Skeletal muscle tissue (tissue), 3 donors: ENCODE measurements at regions not wholly inside any gene's neighbourhood (a gene's known extent, or its start where the extent isn't known, plus 50 kb on each side); places are given as distances from the start of the nearest gene placed in this dataset.

Source experiments
- H3K27ac ChIP-seq: one replicate; pipeline ENCODE4 v1.7.0; 2013; ENCODE audit warnings: mild to moderate bottlenecking, low read depth, low read length, inconsistent platforms
- H3K27me3 ChIP-seq, 3 donors: one replicate each; pipeline ENCODE4 v1.7.0; 2013; ENCODE audit warnings: low read length in 3 of 3; ENCODE audit not compliant: control insufficient read depth in 3 of 3, insufficient read depth in 3 of 3
- H3K36me3 ChIP-seq, 3 donors: one replicate each; pipeline ENCODE4 v1.7.0; 2013; ENCODE audit warnings: low read length in 3 of 3; ENCODE audit not compliant: control insufficient read depth in 3 of 3, insufficient read depth in 3 of 3
- H3K4me1 ChIP-seq, 3 donors: one replicate each; pipeline ENCODE4 v1.7.0; 2013; ENCODE audit warnings: low read length in 3 of 3, mild to moderate bottlenecking in 3 of 3; ENCODE audit not compliant: control insufficient read depth in 3 of 3, insufficient read depth in 3 of 3
- H3K4me3 ChIP-seq, 3 donors: one replicate each; pipeline ENCODE4 v1.7.0; 2013; ENCODE audit warnings: low read length in 3 of 3
- H3K9ac ChIP-seq, 3 donors: one replicate each; pipeline ENCODE4 v1.7.0; 2013; ENCODE audit warnings: low read length in 3 of 3, mild to moderate bottlenecking in 3 of 3, moderate library complexity in 2 of 3, low read depth in 1 of 3
- H3K9me3 ChIP-seq, 3 donors: one replicate each; pipeline ENCODE4 v1.7.0; 2013; ENCODE audit warnings: low read length in 3 of 3; ENCODE audit not compliant: control insufficient read depth in 3 of 3
- donor health status: Osteomylitis.

DNA sequence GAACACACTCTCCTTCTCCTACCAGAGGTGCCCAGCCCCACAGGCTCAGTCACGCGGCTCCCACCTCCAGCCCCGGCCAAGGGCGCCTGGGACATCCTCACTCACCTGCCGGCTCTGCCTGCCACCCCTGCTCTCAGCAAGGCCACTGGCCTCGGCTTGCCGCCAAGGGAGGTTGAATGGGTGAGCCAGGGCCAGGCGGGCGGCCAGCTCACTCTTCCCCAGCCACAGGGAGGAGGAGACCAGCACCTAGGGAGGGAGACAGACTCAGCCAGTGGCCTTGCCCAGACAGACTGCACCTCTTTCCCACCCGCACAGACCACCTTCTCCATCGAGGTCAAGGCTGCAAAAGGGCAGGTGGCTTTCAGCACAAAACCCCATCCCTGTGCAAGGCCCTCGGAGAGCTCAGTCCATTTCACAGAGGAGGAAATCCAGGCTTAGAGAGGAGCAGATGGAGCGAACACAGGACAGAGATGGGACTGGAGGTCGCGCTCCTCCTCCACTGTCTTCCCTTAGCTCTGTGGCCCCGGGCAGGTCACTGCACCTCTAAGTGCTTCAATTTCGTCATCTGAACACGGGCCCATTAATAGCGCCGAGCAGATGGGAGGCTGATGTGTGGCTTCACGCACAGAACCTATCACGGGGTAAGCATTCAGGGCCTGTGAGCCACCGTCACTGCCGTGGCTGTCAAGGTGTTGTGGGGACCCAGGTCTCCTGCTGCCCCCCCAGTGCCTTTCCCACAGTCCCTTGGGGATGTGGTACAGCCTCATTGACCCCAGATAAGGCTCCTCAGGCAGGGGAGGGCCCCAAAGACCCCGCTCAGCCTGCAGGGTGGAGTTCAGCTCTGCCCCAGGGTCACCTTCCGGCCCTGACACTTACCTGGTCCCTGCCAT, 56.1 kb downstream of the RMI2 start:
- Histone ChIP-seq H3K4me1 (peaks cover 4 to 19% (median 12%) of the 10 kb centered on the region in 3 donors), H3K36me3 (no peaks in the 10 kb centered on the region), H3K4me3 (no peak overlapping the region), H3K9me3 (no peaks in the 10 kb centered on the region), H3K27me3 (no peaks in the 10 kb centered on the region), H3K27ac (no peak overlapping the region), H3K9ac (no peak overlapping the region)

DNA sequence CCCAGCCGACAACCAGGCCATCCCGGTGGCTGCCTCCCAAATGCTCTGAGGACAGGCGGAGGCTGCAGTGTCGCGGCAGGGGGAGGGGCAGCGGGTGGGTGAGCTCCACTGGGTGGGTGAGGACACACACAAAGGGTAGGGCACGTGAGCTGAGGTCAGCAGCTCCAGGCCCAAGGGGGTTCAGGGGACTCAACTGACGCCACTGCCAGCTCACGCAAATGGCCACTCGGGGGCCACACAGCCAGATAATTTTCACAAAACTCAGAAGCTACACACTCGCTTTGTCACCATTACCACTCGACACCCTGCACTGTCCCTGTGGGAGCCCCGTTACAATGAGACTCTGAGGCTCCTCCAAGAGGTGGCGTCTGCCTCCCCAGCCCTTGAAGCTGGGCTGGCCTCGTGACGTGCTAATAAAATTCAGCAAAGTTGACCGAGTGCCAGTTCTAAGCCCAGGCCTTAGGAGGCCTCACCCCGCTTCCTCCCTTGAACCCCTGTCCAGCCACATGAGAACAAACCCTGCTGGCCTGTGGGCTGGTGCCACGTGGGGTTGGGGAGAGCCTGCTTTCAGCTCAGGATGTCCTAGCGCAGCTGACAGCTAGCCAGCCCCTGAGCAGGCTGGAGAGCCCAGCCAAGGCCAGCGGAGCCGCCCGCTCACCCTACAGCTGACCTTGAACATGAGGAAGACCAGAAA, 56.9 kb downstream of the RMI2 start:
- Histone ChIP-seq H3K27ac (no peak overlapping the region), H3K36me3 (no peaks in the 10 kb centered on the region), H3K9ac (no peak overlapping the region), H3K27me3 (no peaks in the 10 kb centered on the region), H3K4me3 (no peak overlapping the region), H3K9me3 (no peaks in the 10 kb centered on the region), H3K4me1 (peaks cover 0 to 13% (median 6%) of the 10 kb centered on the region in 3 donors)

DNA sequence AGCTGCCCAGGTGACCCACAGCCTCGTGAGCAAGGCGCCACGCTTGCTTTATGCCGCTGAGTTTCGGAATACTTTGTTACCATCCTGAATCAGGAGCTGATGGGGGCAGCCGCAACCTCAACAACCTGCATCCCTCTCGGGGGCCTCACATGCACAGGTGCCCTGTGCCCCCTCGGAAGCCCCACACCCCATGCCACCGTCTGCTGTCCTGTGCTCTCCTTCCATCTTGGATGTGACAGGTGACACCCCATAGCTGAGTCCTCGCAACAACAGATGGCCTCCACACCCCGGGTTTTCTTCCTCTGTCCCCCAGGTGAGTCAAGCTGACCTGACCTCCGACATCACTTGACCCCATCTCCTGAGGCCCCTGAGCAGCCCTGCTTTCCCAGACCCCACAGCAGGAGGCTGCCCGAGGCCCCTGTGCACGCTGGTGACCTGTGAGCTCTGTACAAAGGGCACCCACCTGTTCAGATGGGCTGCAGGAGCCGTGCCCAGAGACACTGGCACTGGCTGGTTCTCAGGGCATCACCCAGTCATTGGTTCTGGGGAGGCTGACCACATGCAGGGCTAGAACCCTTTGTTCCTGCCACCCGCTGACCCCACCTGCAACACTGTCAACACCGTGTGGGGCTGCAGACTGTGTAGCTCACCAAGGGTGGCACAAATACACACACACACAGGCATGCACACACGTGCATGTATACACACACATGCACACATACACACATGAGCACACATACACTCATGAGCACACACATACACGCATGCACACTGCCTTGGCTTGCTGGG, 57.7 kb downstream of the RMI2 start:
- H3K9ac ChIP-seq, result no peak overlapping the region
- no peaks in the 10 kb centered on the region for H3K27me3 ChIP-seq
- peaks cover 0 to 13% (median 6%) of the 10 kb centered on the region in 3 donors for H3K4me1 ChIP-seq
- no peak overlapping the region for H3K4me3 ChIP-seq
- no peaks in the 10 kb centered on the region for H3K9me3 ChIP-seq
- H3K36me3 ChIP-seq, result no peaks in the 10 kb centered on the region
- H3K27ac ChIP-seq, result no peak overlapping the region

DNA sequence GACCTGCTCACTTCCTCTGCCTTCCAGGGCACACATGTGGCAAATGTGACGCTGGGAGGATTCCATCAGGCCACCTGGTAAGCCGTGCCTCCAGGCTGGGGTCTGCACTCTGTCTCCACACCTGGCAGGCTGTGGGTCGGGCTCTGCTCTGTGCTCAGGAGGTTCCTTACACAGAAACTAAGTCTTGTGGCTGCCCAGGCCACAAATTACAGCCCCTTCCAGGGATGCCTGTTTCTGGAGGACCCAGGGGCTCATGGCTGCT, 58.2 kb downstream of the RMI2 start:
- no peak overlapping the region for H3K4me3 ChIP-seq
- no peak overlapping the region for H3K9ac ChIP-seq
- H3K9me3 ChIP-seq, result no peaks in the 10 kb centered on the region
- no peaks in the 10 kb centered on the region for H3K27me3 ChIP-seq
- no peaks in the 10 kb centered on the region for H3K36me3 ChIP-seq
- H3K4me1 ChIP-seq, result peaks cover 0 to 13% (median 6%) of the 10 kb centered on the region in 3 donors
- no peak overlapping the region for H3K27ac ChIP-seq

DNA sequence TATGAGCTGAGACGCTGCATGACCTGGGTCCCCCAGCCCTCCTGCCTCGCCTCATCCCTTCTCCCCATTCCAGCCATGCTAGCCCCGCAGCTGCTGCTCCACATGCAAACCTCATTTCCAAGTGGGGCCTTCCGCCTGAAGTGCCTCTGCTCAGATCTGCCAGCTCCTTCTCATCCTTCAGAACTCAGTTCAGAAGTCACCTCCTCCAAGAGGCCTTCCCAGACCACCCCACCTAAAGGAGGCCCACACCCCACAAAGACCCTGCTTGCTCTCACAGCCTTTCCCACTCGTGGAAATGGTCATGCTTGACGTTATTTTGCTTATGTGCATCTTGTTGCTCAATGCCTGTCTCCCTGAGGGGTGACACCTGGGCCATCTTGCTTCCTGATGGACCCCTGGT, 58.7 kb downstream of the RMI2 start:
- no peak overlapping the region for H3K9ac ChIP-seq
- H3K4me3 ChIP-seq, result no peak overlapping the region
- H3K36me3 ChIP-seq, result no peaks in the 10 kb centered on the region
- no peak overlapping the region for H3K27ac ChIP-seq
- H3K9me3 ChIP-seq, result no peaks in the 10 kb centered on the region
- H3K27me3 ChIP-seq, result no peaks in the 10 kb centered on the region
- H3K4me1 ChIP-seq, result peaks cover 0 to 13% (median 6%) of the 10 kb centered on the region in 3 donors

DNA sequence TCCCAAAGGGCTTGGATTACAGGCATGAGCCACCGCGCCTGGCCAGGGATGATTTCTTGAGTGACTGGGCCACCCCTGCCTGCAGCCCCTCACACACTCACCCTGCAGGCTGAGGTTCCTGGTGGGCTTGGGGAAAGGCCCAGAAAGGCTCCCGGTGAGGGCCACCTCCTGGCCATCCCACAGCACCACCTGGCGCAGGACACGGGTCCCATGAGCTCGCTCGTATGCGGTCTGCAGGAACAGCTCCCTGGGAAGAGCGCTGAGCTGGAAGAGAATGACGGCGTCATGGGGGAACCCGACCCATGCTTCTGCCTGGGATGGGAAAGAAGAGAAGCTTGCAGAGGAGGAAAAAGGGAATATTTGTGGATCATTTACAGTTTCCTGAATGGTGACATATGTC, 59.3 kb downstream of the RMI2 start:
- H3K27ac ChIP-seq, result no peak overlapping the region
- no peaks in the 10 kb centered on the region for H3K9me3 ChIP-seq
- H3K4me1 ChIP-seq, result peaks cover 0 to 13% (median 6%) of the 10 kb centered on the region in 3 donors
- no peak overlapping the region for H3K4me3 ChIP-seq
- no peaks in the 10 kb centered on the region for H3K27me3 ChIP-seq
- H3K9ac ChIP-seq, result no peak overlapping the region
- no peaks in the 10 kb centered on the region for H3K36me3 ChIP-seq

DNA sequence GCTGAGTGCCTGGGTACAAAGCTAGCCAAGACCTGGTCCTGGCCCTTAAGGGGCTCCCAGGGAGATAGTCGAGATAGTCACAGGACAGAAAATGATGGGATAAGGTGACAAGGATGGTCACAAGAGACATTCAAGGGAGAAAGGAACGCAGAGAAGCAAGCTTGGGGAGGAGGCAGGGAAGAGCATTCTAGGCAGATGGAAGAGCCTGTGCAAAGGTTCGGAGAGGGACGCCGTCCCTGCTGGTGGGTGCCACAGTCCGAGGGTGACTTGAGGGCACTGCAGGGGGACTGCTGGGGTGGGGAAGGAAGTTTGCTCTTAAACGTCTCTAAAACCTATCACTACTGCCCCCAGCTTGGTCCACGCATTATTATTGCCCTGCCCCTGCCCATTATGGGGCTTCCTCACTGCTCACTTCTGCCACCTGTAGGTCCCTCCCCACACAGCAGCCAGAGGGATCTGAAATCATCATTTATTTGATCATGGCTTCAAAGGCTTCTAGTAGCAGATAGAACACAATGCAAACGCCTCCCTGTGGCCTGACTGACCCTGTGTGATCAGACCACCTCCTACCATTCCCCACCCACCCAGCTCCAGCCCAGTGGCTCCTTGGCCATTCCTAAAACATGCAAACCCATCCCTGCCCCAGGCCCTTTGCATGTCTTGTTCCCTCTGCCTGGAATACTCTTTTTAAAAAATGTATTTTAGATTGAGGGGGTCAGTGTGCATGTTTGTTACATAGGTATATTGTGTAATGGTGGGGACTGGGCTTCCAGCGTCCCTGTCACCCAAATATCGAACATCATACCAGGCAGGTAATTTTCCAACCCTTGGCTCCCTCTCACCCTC, 60.3 kb downstream of the RMI2 start:
- H3K4me1 ChIP-seq, result peaks cover 0 to 13% (median 6%) of the 10 kb centered on the region in 3 donors
- no peaks in the 10 kb centered on the region for H3K36me3 ChIP-seq
- no peaks in the 10 kb centered on the region for H3K27me3 ChIP-seq
- no peak overlapping the region for H3K4me3 ChIP-seq
- H3K9ac ChIP-seq, result no peak overlapping the region
- no peak overlapping the region for H3K27ac ChIP-seq
- H3K9me3 ChIP-seq, result no peaks in the 10 kb centered on the region

DNA sequence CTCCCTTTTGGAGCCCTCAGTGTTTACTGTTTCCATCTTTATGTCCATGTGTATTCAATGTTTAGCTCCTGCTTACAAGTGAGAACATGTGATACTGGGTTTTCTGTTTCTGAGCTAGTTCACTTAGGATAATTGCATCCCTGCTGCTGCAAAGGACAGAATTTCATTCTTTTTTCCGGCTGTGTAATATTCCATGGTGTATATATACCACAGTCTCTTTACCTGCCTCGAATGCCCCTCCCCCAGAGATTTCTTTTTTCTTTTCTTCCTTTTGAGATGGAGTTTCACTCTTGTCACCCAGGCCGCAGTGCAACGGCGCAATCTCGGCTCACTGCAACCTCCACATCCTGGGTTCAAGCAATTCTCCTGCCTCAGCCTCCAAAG, 60.9 kb downstream of the RMI2 start:
- Histone ChIP-seq H3K4me1 (peaks cover 0 to 15% (median 3%) of the 10 kb centered on the region in 3 donors), H3K27ac (no peak overlapping the region), H3K27me3 (no peaks in the 10 kb centered on the region), H3K36me3 (no peaks in the 10 kb centered on the region), H3K4me3 (no peak overlapping the region), H3K9ac (no peak overlapping the region), H3K9me3 (no peaks in the 10 kb centered on the region)

DNA sequence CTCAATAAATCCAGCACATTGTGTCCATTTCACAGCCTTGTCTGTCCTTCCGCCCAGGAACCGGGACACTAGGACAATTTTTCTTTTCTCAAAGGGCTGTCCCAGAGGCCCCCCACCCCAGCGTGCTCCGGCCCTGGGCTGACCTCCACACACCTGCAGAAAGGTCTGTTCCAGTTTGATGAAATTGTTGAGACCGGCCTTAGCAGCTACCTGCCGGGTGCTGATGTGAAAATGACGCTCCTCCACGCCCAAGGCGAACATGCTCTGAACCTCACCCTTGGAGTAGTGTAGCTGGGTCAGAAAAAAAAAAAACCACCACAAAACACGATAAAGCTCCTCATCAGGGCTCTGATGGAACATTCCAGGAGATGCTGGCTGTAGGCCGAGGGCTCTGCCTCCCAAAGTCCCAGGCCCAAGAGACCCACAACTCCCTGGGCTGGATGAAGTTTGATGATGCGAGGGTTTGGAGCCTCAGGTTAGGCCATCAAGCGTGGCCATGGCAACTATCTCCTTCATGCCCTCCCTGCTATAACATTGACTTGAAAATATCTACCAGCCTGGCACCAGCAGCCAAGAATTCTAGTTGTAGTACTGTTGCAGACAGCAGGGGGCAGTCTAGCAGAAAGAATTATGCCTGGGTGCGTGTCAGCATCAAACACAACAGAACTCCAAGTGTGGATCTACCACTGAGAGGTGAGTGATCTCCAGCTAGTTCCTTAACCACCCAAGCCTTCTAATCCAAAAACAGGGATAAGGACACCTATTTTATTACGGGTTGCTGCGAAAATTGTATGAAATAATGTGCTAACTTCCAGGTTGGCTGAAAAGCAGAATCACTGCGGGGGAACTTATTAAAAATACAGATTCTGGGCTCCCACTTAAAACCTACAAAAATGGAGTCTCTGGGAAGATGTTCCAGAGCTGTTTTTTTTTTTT, 62.1 kb downstream of the RMI2 start:
- H3K9ac ChIP-seq, result no peak overlapping the region
- H3K36me3 ChIP-seq, result no peaks in the 10 kb centered on the region
- no peaks in the 10 kb centered on the region for H3K27me3 ChIP-seq
- no peak overlapping the region for H3K27ac ChIP-seq
- no peak overlapping the region for H3K4me3 ChIP-seq
- peaks cover 0 to 4% (median 0%) of the 10 kb centered on the region in 3 donors for H3K4me1 ChIP-seq
- H3K9me3 ChIP-seq, result no peaks in the 10 kb centered on the region
